COLO829 (cell line): ENCODE measurements at regions not wholly inside any gene's neighbourhood (a gene's known extent, or its start where the extent isn't known, plus 50 kb on each side); places are given as distances from the start of the nearest gene placed in this dataset.

Experiments
- DNase-seq: peaks from one replicate; pipeline ENCODE4 v3.0.0; 2012; ENCODE audit warnings: low spot score

DNA sequence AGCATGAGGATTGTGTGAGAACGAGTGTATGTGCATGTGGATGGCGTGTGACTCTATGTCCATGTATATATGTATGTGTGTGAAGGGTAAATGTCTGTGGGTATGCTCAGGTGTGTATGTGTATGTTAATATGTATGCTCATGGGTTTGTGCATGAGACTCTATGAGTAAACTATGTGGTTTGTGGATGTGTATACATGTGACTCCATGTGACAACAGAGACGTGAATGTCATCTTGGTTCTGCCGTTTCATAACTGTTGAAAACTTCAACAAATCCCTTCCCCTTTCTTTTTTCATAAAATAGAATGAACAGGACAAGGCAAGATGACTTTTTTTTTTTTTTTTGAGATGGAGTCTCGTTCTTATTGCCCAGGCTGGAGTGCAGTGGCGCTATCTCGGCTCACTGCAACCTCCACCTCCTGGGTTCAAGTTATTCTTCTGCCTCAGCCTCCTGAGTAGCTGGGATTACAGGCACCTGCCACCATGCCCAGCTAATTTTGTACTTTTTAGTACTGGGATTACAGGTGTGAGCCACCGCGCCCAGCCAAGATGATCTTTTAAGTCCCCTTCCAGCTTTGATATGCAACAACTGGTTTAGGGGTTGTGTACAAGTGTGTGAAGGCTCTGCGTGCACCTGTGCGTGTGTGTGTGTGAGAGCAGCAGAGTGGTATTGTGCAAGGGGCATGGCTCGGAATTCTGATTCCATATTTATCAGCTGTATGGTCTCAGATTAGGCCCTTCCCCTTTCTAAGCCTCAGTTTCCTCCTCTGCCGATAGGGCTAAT, 106.3 kb downstream of the EBNA1BP2 start:
- DNase-seq: no peak

DNA sequence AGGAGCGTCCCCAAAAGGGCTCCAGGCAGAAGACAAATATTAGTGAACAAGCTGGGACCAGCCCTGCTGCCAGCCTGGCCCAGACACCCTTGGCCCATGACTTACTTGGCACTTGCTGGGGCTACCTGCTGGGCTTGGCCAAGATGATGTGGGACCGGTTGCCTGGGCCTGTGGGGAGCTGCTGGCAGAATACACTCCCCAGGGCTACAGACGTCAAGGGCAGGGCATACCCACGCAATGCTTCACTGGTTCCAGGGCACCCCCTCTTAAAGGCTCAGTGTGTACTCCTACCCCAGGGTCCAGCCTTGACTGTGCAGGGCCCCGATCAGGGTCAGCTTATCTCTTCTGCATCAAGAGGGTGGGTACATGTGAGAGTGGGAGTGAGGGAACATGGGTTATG, 106.5 kb upstream of the SLC2A1 start:
- DNase-seq: no peak

DNA sequence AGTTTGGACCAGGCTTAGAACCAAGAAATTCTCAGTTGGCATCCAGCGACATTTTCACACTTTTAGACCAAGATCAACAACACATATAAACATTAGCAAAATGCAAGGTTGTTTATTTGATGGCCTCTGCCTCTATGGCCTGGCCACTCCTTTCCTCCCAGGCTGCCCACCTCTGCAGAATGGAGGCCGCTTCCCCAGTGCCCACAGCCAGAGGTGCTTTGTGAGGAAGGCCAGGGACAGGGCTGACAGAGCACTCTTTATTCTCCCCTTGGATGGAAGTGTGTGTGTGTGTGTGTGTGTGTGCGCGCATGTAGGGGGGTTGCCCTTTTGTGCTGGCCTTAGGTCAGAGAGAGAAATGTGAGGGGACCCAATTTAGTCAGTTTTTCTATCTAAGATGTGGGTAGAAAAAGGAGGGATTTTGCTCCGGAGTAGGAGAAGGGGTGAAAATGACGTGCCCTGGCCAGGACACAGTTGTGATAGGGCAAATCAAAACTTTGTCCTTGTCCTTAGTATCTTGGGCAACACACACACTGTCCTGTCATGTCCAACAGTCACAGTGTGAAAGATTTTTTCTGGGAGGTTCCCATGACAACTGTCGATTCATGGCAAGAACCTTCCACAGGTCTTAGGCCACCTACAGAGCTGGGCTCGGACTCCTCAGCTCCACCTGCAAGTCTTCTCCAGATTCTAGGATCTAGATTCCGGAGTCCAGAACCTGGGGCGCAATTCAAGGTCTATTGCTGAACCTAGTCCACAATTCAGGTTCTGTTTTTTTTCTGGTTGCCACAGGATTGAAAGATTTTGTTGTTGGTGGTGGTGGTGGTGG, 104.9 kb upstream of the SLC2A1 start:
- no peak for DNase-seq

DNA sequence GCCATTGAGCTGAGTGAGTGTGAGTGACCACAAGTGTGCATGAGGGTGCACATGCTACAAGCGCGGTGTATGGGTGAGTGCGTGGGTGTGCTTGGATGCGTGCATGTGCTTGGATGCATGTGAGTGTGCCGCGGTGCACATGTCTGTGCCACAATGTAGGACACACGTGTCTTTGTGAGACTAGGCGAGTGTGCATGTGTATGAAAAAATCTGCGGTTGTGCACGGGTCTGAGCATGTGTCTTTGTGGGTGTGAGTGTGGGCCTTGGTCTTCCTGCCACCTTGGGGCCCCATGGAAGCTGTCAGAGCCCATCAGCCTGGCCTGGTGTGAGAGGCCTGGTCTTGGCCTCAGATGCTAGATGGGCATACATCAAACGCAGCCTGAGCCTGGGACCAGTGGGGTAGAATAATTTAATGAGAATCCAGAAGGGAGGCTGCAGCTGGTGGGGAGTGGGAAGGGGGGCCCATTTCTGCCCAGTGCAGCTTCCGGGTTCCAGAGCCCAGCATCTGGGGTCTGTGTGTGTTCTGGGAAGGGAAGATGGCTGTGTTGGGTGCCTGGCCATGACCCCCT, 103.9 kb upstream of the SLC2A1 start:
- no peak for DNase-seq

DNA sequence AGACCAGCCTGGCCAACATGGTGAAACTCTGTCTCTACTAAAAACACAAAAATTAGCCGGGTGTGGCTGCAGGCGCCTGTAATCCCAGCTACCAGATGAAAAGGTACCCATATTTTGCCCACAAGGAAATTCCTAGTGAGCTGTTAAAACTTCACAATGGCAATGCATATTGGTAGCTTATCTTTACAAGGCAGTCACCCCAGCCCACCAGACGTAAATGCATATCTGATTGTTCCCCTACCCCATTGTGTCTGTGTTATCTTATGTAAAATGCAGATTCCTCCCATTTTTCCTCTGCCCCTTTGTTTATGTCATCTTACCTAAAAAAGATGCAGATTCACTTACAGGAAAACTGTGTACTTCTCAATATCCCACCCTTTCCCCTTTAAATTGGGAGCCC, 103.1 kb upstream of the SLC2A1 start:
- DNase-seq: no peak

DNA sequence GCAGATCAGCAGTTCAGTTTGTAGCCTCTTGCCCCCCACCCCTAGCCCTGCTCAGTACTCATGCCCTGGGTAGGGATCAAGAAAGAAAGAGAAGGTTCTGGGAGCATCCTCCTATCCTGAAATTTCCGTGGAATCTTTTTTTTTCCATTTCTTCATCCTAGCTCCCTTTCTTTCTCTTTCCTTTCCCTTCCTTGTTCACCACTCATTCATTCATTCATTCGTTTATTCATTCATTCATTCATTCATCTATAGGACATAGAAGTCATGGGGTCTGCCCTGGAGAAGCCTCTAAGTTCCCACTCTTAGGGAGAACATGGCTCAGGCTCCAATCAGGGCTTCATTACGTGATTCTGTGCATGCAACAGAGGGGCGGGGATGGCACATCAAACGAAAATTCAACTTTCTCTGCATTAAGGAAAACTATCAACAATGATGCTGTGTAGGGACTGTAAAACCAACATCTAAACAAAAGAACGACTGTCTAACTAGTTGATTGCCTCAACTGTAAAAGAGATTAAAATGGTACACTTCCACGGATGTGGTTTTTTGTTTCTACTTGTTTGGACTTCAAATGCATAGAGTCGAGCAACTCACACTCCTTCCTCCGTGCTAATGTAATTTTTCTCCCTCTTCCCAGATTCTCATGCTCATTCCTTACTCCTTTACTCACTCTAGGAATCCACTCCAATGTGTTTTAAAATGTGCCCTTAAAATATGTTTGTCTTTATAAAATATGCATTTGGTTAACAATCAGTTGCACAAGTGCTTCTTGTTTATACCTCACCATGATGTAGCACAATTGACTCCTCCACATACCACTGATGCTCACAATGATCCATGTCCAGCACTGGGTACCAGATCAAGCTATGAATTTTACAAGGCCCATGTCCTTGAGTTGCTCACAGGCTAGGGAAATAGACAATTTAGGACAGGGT, 101.2 kb upstream of the SLC2A1 start:
- peak; percentile 56 for DNase-seq

DNA sequence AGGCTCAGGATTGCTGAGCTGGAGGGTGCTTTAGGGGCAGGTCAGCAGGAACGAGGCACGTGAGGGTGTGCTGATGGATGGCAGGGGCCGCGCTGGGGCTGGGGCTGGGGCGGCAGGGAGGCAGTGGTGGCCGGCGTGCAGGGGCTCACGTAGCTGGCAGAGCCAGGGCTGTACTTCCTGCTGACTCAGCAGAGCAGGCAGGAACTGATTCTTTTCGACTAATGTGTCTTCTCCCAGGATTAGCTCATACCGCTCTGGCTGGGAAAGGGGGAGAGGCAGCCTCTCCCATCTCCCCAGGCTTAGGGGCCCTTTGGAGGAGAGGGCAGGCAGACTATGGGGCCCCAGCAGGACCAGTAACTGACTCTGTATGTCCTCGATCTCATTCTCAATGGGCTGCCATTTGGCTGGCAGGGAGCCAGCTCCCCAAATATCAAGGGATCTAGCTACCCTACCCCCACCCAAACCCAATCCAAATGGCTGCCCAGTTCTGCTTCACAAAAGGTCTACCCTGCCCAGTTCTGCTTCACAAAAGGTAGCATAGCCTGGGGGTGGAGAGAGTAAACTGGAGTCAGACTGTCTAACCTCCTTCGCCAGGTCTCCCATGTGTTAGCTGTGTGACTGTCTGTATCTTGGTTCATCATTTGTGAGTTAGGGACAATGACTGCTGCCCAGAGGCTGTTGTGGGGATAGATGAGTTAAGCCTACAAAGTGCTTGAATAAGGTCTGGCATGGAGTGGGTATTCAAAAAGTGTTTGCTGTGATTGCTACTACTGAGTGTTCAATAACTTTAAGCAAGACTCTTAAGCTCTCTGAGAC, 100.1 kb upstream of the SLC2A1 start:
- DNase-seq: no peak

DNA sequence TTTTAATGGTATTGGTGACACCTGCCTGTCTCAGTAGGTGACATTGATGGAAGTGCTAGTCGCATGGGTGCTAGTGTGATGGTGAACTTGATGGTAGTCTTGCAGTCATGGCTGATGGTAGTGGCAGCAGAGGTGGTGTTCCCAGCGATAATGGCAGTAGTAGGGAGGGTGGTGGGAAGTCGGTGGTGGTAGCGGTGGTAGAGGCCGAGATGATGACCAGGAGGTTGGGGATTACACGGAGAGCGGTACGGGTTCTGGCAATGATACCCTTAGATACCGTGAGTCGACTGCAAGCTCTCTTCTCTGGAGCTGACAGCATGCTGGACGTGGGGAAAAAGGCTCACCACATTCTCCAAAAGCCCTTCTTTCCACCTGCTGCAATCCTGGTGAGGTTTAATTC, 99.4 kb upstream of the SLC2A1 start:
- no peak for DNase-seq

DNA sequence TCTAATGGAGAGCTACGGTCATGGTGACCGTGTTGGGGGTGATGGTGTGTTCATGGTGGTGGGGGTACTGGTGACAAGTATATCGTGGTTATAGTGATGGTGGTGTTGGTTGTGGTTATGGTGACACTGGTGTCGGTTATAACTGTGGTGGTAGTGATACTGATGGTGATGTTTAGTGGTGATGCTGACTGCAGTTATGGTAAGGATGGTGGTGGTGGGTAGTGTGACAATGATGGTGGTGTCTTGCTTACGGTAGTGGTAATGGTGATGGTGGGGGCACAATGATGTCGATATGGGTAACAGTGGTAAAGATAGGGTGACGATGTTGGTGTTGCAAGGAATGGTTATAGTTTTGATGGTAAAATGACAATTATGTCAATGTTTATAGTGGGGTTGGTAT, 98.9 kb upstream of the SLC2A1 start:
- no peak for DNase-seq

DNA sequence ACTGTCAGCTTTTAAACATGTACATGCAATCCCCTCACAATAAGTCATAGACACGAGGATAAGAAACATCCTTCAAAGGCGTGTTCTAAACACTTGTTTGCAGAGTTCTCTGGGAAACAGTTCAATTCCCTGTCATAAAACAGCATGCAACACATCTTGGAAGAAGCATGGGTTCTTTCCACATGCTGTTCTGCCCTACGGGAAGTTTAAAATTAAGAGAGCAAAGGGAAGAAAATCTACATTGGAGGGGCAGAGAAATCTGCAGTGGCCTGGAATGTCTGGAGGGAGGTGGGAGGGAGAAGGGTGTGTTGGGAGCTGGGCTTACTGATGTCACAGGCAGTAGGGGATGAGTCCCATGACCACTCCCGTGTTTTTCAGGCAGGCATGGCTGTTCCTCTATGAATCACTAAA, 98.3 kb upstream of the SLC2A1 start:
- no peak for DNase-seq

DNA sequence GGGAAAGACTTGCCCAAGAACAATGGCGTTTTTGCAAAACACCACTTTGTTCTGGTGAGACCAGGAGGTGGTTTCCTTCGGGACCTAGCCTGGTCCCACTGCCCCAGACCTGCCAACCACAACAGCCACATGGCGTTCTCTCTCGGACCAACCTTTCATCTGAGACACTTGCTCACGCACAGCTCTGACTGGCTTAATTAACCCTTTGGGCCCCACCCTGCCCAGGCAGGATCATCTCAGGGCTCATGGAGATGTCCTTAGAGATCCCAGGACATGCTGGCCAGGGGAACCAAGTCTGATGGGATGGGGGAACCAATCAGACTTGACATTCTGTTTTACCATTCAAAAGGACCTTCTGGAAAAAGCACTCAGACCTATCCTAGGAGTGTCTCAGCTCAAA, 97.8 kb upstream of the SLC2A1 start:
- no peak for DNase-seq

DNA sequence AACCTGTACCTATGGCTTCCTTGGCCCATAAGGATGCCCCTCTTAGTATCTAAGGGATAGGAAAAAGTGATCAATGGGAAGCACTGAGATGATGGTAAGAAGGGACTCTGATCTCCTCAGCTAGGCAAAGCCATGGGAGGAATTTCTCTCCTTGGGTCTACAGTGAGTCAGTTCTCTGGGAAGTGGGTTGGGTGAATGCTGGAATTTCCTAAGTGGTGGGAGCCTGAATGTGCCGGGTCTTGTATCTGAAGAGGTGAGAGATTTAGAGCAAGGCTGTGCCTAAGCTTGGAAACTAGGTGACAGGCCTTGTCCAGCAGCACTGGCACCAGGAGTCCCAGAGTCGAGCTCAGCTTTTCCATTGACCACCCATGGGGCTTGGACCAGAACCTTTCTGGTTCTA, 96.3 kb upstream of the SLC2A1 start:
- DNase-seq: no peak

DNA sequence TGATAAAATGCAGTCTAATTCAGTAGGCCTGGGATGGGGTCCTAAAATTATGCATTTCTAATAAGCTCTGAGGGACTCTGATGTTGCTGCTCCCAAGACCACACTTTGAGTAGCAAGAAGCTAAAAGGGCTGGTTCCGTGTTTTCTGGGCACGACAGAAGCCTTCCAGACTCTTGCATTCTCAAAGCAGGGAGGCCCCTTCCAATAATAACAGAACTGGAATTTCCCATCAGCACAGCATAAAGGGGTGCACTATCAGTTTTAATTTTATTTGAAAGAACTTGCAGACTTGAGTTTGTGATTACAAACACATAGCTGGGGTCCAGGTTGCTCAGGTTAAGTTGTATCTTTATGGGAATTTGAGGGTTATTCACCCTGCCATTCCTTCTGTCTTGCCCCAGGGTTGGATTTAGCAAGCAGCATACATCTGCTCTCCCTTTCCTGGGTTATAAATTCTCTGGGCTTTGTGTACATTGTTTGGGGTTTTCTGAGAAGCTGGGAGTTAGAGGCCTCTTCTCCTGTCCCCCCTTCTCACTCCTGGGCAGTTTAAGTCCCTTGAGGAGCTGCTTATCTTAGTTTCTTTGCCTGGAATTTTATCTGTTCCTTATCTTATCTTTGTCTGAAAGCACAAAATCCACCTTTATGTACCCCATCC, 94.2 kb upstream of the SLC2A1 start:
- no peak for DNase-seq

DNA sequence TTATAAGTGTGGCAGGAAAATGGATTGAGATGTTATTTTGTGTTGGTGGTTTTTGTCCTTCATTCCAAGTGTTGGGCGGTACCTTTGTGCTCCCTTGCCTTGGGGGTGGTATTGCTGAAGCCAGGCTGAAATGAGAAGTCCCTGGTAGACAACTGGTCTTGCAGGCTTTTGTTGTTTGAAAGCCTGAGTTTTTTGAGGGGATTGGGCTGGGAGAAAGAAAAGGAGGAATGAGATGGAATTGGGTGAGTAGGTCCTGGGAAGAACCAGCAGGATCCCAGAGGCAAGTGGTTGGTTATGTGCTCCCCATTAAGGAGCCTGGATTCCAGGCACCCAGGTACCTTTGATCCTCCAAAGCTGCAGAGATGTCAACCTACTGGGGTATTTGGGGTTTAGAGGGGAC, 93.7 kb upstream of the SLC2A1 start:
- no peak for DNase-seq

DNA sequence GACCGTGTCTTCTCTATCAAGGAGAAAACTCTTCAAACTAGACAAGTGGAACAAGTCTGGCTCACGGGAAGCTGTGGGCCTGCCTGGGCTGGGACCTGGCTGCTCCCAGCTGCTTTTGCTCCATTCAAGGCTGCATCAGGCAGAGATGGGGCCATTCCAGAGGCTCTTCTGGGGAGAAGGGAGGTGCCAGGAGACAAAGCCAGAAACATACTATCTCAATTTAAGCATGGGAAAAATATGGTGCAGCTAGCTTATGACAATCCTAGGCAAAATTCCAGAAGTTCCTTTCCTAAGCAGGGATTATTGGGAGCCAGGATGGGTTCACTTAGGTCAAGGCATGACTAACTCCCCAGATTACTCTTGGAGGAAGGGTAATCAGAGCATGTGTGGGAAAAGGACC, 90.8 kb upstream of the SLC2A1 start:
- DNase-seq: no peak

DNA sequence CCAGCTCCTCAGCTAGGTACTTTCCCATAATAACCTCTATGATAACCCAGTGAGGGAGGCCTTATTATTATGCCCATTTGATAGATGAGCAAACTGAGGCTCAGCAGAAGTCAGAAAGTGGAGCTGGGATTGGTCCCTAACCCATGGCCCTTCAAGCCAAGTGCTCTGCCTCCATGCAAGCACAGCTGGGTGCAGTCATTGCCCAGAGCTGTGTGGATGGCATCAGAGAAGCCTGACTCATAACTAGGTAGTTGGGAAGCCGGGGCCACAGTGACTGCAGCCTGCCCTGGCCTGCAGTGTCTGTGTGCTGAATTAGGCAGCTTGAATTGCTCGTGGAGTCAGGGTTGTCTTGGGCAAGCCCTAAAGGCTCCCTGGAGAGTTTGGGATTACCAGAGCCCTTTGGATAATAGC, 89.9 kb upstream of the SLC2A1 start:
- DNase-seq: no peak

DNA sequence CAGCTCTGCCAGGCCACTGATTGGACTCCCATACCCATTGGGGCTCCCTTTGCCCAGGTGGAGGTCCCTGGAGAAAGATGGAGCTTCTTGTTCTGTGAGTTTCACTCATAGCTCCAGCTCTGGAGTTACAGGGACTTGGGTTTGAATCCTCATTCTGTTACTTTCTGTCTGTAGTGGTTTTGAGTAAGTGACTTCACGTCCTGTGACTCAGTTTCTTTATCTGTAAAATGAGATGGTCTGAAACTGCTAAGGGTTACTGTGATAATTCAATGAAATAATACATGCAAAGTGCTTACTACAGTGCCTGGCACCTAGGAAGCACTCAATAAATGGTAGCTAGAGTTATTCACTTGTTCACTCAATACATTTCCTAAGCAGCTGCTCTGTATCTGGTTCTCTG, 88.5 kb upstream of the SLC2A1 start:
- DNase-seq: no peak

DNA sequence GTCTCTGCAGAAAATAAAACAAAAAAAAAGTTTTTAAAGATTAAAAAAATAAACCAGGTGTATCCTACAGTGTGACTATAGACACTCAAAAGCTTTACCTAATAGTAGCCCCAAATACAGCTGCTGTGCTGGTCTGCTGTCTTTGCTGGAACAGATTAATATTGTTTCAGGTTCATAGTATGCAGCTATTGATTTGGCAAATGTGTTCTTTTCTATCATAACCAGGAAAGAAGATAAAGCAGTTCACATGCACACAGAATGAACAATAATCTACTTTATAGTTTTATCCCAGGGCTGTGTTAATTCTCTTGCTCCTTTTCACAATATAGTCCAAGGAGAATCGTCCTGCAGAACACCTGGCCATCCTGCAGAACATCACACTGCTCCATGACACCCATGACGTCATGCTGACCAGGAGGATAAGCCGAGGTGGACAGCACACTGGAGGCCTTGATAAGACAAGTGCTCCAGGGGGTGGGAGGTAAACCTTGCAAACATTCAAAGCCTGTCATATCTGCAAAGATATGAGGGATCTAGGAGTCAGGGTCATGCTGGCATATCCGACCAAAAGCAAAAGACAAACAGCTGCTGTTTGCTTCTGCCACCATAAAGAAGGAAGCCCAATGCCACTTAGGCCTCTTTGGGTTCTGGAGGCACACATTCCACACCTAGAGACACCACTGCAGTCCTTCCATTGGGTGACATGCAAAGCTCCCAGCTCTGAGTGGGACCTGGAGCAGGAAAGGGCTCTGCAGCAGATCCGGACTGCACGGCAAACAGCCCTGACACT, 86.1 kb upstream of the SLC2A1 start:
- no peak for DNase-seq

DNA sequence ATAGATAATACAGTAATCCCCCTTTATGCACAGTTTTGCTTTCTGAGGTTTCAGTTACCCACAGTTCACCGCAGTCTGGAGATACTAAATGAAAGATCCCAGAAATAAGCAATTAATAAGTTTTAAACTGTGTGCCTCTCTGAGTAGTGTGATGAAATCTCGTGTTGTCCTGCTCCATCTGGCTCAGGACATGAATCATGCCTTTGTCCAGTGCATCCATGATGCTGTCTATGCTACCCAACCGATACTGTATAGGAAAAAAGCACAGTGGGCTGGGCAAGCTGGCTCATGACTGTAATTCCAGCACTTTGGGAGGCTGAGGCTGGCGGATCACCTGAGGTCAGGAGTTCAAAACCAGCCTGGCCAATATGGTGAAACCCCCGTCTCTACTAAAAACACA, 85.0 kb upstream of the SLC2A1 start:
- DNase-seq: no peak
